ENCODE measurements at regions not wholly inside any gene's neighbourhood (a gene's known extent, or its start where the extent isn't known, plus 50 kb on each side); places are given as distances from the start of the nearest gene placed in this dataset.

DNA sequence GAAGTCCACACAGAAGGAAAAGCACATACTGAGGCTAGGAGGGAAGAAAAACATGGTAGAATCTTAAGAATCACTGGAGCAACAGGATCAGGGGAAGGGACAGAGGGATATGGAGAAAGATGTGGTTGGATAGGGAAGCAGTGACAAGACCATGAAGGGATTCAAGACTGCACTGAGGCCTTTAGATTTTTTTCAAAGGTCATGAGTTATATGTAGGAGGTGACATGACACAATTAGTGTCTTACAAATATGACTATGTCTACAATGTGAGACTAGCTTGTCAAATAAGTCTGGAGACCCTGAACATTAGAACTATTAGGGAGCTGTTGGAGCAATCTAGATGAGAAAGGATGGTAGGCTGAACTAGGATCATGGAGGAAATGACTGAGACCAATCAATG is 1130.3 kb upstream of the ZEB2 start:
- H3K27ac Mint-ChIP-seq, result no peak overlapping the region
- intact Hi-C loops (cut with micrococcal nuclease), result no loop called here

GRCh38 chr2:145649061-145649460 is 1129.1 kb upstream of the ZEB2 start:
- no peak overlapping the region for H3K27ac Mint-ChIP-seq
- no peaks in the 10 kb centered on the region for H3K9me3 Mint-ChIP-seq
- DNase-seq, result no peak
- CTCF ChIA-PET, result no interaction called here
- no peaks in the 10 kb centered on the region for H3K4me1 Mint-ChIP-seq (ENCODE audit: low read depth)
- no peaks in the 10 kb centered on the region for H3K27me3 Mint-ChIP-seq
- H3K36me3 Mint-ChIP-seq, result no peaks in the 10 kb centered on the region
- POLR2A ChIA-PET, result no interaction called here
- H3K4me3 Mint-ChIP-seq, result no peak overlapping the region
- intact Hi-C loops (cut with micrococcal nuclease), result no loop called here

More for the DNA sequence above, 1130.3 kb upstream of the ZEB2 start:
- no peaks in the 10 kb centered on the region for H3K9me3 Mint-ChIP-seq
- H3K27me3 Mint-ChIP-seq, result no peaks in the 10 kb centered on the region
- no peak overlapping the region for H3K4me3 Mint-ChIP-seq
- CTCF ChIA-PET, result no interaction called here
- no peaks in the 10 kb centered on the region for H3K4me1 Mint-ChIP-seq (ENCODE audit: low read depth)
- H3K36me3 Mint-ChIP-seq, result no peaks in the 10 kb centered on the region
- no peak for DNase-seq
- POLR2A ChIA-PET, result no interaction called here

DNA sequence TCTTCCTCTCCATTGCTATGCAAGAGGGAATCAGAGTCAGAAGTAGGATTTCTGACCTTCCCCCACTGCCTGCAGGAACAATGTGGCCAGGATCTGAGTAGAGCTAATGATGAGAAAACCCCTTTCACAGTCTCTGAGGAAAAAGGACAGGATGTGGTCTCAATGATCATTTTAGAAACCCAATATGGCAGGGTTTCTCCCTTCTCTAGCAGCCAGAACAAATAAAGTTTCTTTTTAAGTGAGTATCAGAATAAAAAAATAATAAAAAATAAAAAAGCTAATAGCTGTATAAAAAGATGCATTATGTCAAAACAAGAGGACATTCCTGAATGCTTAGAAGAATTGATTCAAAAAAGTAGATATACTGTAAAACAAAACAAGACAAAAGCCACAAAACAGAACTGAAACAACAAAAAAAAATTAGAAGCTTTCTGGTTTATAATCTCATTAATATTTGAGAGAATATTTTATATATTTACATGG is 1124.9 kb upstream of the ZEB2 start:
- H3K4me3 Mint-ChIP-seq, result no peak overlapping the region
- H3K4me1 Mint-ChIP-seq (ENCODE audit: low read depth), result no peaks in the 10 kb centered on the region
- ChIA-PET CTCF (no interaction called here), POLR2A (no interaction called here)
- H3K9me3 Mint-ChIP-seq, result no peaks in the 10 kb centered on the region
- no peaks in the 10 kb centered on the region for H3K27me3 Mint-ChIP-seq
- no peak overlapping the region for H3K27ac Mint-ChIP-seq
- no peaks in the 10 kb centered on the region for H3K36me3 Mint-ChIP-seq
- DNase-seq, result no peak
- intact Hi-C loops (cut with micrococcal nuclease), result no loop called here

DNA sequence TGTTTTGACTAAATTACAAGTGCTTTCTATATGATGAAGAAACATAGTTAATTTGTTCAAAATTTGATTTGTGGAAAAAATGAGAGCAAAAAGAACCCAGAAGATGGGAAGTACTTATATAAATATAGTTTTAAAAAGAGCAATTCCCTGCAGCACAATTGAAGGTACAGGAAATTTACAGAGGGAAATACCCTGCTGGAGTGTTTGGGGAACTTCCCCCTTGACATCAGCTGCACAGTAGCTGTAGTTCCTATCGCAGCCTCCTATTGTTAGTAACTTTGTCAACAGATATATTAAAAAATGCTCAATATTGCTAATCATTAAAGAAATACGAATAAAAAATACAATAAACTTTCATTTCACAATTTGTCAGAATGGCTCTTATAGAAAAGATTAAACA is 1118.8 kb upstream of the ZEB2 start:
- ChIA-PET POLR2A (no interaction called here), CTCF (no interaction called here)
- no peak overlapping the region for H3K4me3 Mint-ChIP-seq
- H3K27me3 Mint-ChIP-seq, result no peaks in the 10 kb centered on the region
- intact Hi-C loops (cut with micrococcal nuclease), result no loop called here
- no peak for DNase-seq
- H3K4me1 Mint-ChIP-seq (ENCODE audit: low read depth), result no peaks in the 10 kb centered on the region
- H3K36me3 Mint-ChIP-seq, result no peaks in the 10 kb centered on the region
- H3K9me3 Mint-ChIP-seq, result peaks cover 2% of the 10 kb centered on the region
- no peak overlapping the region for H3K27ac Mint-ChIP-seq

DNA sequence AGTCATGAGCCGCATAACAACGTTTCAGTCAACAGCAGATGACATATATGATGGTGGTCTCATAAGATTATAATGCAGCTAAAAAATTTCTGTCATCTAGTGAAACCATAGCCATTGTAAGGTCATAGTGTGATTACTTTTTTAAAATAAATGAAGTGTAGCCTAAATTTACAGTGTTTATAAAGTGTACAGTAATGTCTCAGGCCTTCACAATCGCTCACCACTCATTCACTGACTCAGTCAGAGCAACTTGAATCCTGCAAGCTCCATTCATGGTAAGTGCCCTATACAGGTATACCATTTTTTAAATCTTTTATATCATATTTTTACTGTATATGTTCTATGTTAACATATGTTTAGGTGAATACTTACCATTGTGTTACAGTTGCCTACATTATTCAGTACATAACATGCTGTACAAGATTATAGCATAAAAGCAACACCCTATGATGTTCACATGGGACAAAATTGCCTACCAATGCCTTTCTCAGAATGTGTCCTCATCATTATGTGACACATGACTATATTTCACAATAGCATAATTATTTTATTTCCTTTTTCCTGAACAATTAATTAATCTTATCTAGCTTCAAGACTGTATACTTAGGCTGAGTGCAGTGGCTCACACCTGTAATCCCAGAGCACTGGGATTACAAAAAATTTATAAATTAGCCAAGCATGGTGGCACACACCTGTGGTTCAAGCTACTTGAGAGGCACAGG is 1115.9 kb upstream of the ZEB2 start:
- Mint-ChIP-seq H3K9me3 (peaks cover 4% of the 10 kb centered on the region), H3K27me3 (no peaks in the 10 kb centered on the region), H3K27ac (no peak overlapping the region), H3K36me3 (no peaks in the 10 kb centered on the region), H3K4me3 (no peak overlapping the region), H3K4me1 (ENCODE audit: low read depth) (no peaks in the 10 kb centered on the region)
- CTCF ChIA-PET, result no interaction called here
- intact Hi-C loops (cut with micrococcal nuclease), result no loop called here
- POLR2A ChIA-PET, result no interaction called here
- DNase-seq, result no peak

GRCh38 chr2:145631561-145631960 is 1111.6 kb upstream of the ZEB2 start:
- Mint-ChIP-seq H3K36me3 (no peaks in the 10 kb centered on the region), H3K4me3 (no peak overlapping the region), H3K9me3 (peaks cover 2% of the 10 kb centered on the region), H3K27ac (no peak overlapping the region), H3K27me3 (no peaks in the 10 kb centered on the region), H3K4me1 (ENCODE audit: low read depth) (no peaks in the 10 kb centered on the region)
- POLR2A ChIA-PET, result no interaction called here
- no peak for DNase-seq
- CTCF ChIA-PET, result no interaction called here
- intact Hi-C loops (cut with micrococcal nuclease), result no loop called here

GRCh38 chr2:145626301-145626700 is 1106.4 kb upstream of the ZEB2 start:
- H3K9me3 Mint-ChIP-seq, result no peaks in the 10 kb centered on the region
- ChIA-PET POLR2A (no interaction called here), CTCF (no interaction called here)
- no peak overlapping the region for H3K27ac Mint-ChIP-seq
- H3K36me3 Mint-ChIP-seq, result no peaks in the 10 kb centered on the region
- no peak overlapping the region for H3K4me3 Mint-ChIP-seq
- DNase-seq, result no peak
- no peaks in the 10 kb centered on the region for H3K27me3 Mint-ChIP-seq
- intact Hi-C loops (cut with micrococcal nuclease), result no loop called here
- no peaks in the 10 kb centered on the region for H3K4me1 Mint-ChIP-seq (ENCODE audit: low read depth)

DNA sequence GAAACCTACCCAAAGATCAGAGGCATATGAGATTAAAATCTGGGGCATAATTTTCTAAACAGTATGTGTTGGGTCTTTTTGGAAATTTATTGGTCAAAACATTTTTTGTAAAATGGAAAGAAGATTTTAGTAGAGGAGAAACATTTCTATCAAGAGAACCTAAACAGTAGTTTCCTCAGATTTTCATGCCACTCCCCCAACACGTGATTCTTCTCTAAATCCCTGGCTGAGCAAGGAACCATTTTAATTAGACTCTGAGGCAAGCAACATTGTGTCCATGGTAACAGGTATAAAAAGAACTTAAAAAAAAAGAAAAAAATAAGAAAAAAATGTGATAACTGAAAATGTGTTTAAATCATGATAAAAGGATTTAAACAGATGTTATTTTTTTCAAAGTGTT is 1105.2 kb upstream of the ZEB2 start:
- no peaks in the 10 kb centered on the region for H3K27me3 Mint-ChIP-seq
- DNase-seq, result no peak
- H3K4me1 Mint-ChIP-seq (ENCODE audit: low read depth), result no peaks in the 10 kb centered on the region
- ChIA-PET POLR2A (no interaction called here), CTCF (no interaction called here)
- no peaks in the 10 kb centered on the region for H3K9me3 Mint-ChIP-seq
- H3K4me3 Mint-ChIP-seq, result no peak overlapping the region
- no peaks in the 10 kb centered on the region for H3K36me3 Mint-ChIP-seq
- no peak overlapping the region for H3K27ac Mint-ChIP-seq
- intact Hi-C loops (cut with micrococcal nuclease), result no loop called here

DNA sequence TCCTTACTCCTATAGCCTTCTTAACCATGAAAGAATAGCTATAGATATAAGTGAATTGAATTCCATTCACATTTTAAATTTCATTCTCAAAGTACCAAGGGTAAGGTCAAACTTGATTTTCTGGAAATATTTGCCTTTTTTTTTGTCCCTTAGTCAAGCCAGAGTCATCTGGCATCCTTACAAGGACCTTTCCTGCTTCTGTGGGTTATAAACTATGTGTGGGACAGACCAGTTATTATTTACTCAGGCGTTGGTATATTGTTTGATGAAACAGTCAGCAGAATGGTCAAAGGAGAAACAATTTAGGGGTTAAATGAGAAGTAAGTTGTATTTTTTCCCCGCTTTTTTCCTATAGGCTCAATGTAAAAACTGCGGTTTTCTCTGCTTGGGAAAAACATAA is 1103.2 kb upstream of the ZEB2 start:
- Mint-ChIP-seq H3K4me3 (no peak overlapping the region), H3K4me1 (ENCODE audit: low read depth) (no peaks in the 10 kb centered on the region), H3K27me3 (no peaks in the 10 kb centered on the region), H3K36me3 (no peaks in the 10 kb centered on the region), H3K9me3 (no peaks in the 10 kb centered on the region), H3K27ac (no peak overlapping the region)
- CTCF ChIA-PET, result no interaction called here
- intact Hi-C loops (cut with micrococcal nuclease), result no loop called here
- DNase-seq, result no peak
- POLR2A ChIA-PET, result no interaction called here

- POLR2A ChIA-PET, result no interaction called here
- CTCF ChIA-PET, result no interaction called here
- no peak for DNase-seq
- Mint-ChIP-seq H3K9me3 (no peaks in the 10 kb centered on the region), H3K27me3 (no peaks in the 10 kb centered on the region), H3K4me3 (no peak overlapping the region), H3K27ac (no peak overlapping the region), H3K4me1 (ENCODE audit: low read depth) (no peaks in the 10 kb centered on the region), H3K36me3 (no peaks in the 10 kb centered on the region)
- intact Hi-C loops (cut with micrococcal nuclease), result no loop called here
These were observed 1102.4 kb upstream of the ZEB2 start for GRCh38 chr2:145622285-145622684.

GRCh38 chr2:145617906-145618305 is 1098.0 kb upstream of the ZEB2 start:
- H3K9me3 Mint-ChIP-seq, result peaks cover 3% of the 10 kb centered on the region
- ChIA-PET CTCF (no interaction called here), POLR2A (no interaction called here)
- no peaks in the 10 kb centered on the region for H3K4me1 Mint-ChIP-seq (ENCODE audit: low read depth)
- intact Hi-C loops (cut with micrococcal nuclease), result no loop called here
- H3K27me3 Mint-ChIP-seq, result no peaks in the 10 kb centered on the region
- no peaks in the 10 kb centered on the region for H3K36me3 Mint-ChIP-seq
- no peak overlapping the region for H3K4me3 Mint-ChIP-seq
- no peak overlapping the region for H3K27ac Mint-ChIP-seq
- no peak for DNase-seq

DNA sequence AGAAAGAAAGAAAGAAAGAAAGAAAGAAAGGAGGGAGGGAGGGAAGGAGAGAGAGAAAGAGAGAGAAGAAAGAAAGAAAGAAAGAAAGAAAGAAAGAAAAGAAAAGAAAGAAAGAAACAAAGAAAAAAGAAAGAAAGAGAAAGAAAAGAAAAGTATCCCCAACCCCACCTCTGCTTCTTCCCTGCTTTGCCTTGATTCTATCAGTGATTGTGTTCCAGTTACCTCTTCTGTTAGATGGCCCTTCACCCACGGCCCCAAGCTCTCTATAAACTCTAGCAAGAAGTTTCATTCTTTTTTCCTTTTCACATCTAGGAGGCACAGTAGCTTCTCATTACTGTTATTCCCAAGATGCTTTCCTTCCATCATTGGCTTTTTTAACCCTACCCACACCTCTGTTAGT is 1097.5 kb upstream of the ZEB2 start:
- Mint-ChIP-seq H3K27me3 (no peaks in the 10 kb centered on the region), H3K9me3 (peaks cover 3% of the 10 kb centered on the region), H3K27ac (no peak overlapping the region), H3K4me3 (no peak overlapping the region), H3K36me3 (no peaks in the 10 kb centered on the region), H3K4me1 (ENCODE audit: low read depth) (no peaks in the 10 kb centered on the region)
- intact Hi-C loops (cut with micrococcal nuclease), result no loop called here
- no peak for DNase-seq
- CTCF ChIA-PET, result no interaction called here
- POLR2A ChIA-PET, result no interaction called here

- no peak for DNase-seq
- intact Hi-C loops (cut with micrococcal nuclease), result no loop called here
- Mint-ChIP-seq H3K36me3 (no peaks in the 10 kb centered on the region), H3K9me3 (peaks cover 3% of the 10 kb centered on the region), H3K27ac (no peak overlapping the region), H3K4me1 (ENCODE audit: low read depth) (no peaks in the 10 kb centered on the region), H3K27me3 (no peaks in the 10 kb centered on the region), H3K4me3 (no peak overlapping the region)
- CTCF ChIA-PET, result no interaction called here
- POLR2A ChIA-PET, result no interaction called here
These were observed 1095.7 kb upstream of the ZEB2 start for GRCh38 chr2:145615626-145616025.

GRCh38 chr2:145609951-145610350 is 1090.0 kb upstream of the ZEB2 start:
- no peak overlapping the region for H3K27ac Mint-ChIP-seq
- H3K9me3 Mint-ChIP-seq, result no peaks in the 10 kb centered on the region
- H3K4me1 Mint-ChIP-seq (ENCODE audit: low read depth), result no peaks in the 10 kb centered on the region
- intact Hi-C loops (cut with micrococcal nuclease), result no loop called here
- no peaks in the 10 kb centered on the region for H3K27me3 Mint-ChIP-seq
- POLR2A ChIA-PET, result no interaction called here
- H3K36me3 Mint-ChIP-seq, result no peaks in the 10 kb centered on the region
- no peak overlapping the region for H3K4me3 Mint-ChIP-seq
- no peak for DNase-seq
- CTCF ChIA-PET, result no interaction called here
